HL-60 (cell line): ENCODE measurements at regions not wholly inside any gene's neighbourhood (a gene's known extent, or its start where the extent isn't known, plus 50 kb on each side); places are given as distances from the start of the nearest gene placed in this dataset.

Experiments
- DNase-seq, 2 experiments: peaks; one replicate each; pipeline ENCODE4 v3.0.0-alpha.2; 2010 to 2020; ENCODE audit warnings: low read depth in 1 of 2, low spot score in 1 of 2
- H3K27ac ChIP-seq: fragments of 250-450 bp; sonication (Bioruptor Pico); replicated peaks from 2 replicates; pipeline ENCODE4 v1.5.1; 2020; ENCODE audit warnings: mild to moderate bottlenecking, moderate library complexity
- H3K27me3 ChIP-seq: fragments of 250-450 bp; sonication (Bioruptor Pico); 2 replicates; pipeline ENCODE4 v1.5.1; 2021; ENCODE audit warnings: mild to moderate bottlenecking, moderate library complexity; ENCODE audit not compliant: insufficient read depth, poor library complexity, severe bottlenecking
- H3K4me3 ChIP-seq: replicated peaks from 2 replicates; pipeline ENCODE4 v1.5.1; 2011; ENCODE audit warnings: mild to moderate bottlenecking, control low read depth, low read length; ENCODE audit not compliant: insufficient read depth
- GABPA ChIP-seq: IDR thresholded peaks from 2 replicates; pipeline ENCODE4 v1.6.1; 2012; ENCODE audit warnings: low read depth
- POLR2AphosphoS5 ChIP-seq: IDR thresholded peaks from 2 replicates; pipeline ENCODE4 v1.6.1; 2012; ENCODE audit warnings: low read depth
- SPI1 ChIP-seq: IDR thresholded peaks from 2 replicates; pipeline ENCODE4 v1.6.1; 2012; ENCODE audit warnings: low read depth, mild to moderate bottlenecking, borderline replicate concordance
- TF ChIP-seq, protein P1 (sequence below): IDR thresholded peaks from 2 replicates; pipeline ENCODE4 v1.6.1; 2012; ENCODE audit warnings: low read depth; ENCODE audit not compliant: insufficient replicate concordance
- TF ChIP-seq, protein P2 (sequence below): IDR thresholded peaks from one replicate; pipeline ENCODE4 v1.5.1; 2011; ENCODE audit warnings: low read length, control low read depth, inconsistent platforms; ENCODE audit not compliant: insufficient read depth

DNA sequence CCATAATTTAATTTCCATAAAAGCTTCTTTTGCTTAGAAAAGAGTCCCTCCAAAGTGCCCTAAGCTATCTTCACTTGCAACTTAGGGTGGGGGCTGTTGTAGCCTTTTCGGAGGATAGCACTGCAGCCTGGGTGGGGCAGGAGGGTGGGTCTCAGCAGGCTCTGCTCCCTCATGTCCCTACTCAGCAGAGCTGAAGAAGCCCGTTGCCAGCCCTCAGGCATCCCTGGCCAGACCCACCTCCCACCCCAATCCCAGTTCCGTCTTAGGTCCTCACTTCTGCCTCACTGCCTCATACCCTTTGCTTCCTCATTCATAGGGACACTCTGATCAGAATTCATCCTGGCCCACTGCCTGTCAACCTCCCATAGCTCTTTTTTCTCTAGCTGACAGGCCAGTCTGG is 99.8 kb upstream of the ZMIZ1 start:
- DNase-seq, result no peak
- no peak overlapping the region for H3K4me3 ChIP-seq
- TF ChIP-seq, protein P1, sequence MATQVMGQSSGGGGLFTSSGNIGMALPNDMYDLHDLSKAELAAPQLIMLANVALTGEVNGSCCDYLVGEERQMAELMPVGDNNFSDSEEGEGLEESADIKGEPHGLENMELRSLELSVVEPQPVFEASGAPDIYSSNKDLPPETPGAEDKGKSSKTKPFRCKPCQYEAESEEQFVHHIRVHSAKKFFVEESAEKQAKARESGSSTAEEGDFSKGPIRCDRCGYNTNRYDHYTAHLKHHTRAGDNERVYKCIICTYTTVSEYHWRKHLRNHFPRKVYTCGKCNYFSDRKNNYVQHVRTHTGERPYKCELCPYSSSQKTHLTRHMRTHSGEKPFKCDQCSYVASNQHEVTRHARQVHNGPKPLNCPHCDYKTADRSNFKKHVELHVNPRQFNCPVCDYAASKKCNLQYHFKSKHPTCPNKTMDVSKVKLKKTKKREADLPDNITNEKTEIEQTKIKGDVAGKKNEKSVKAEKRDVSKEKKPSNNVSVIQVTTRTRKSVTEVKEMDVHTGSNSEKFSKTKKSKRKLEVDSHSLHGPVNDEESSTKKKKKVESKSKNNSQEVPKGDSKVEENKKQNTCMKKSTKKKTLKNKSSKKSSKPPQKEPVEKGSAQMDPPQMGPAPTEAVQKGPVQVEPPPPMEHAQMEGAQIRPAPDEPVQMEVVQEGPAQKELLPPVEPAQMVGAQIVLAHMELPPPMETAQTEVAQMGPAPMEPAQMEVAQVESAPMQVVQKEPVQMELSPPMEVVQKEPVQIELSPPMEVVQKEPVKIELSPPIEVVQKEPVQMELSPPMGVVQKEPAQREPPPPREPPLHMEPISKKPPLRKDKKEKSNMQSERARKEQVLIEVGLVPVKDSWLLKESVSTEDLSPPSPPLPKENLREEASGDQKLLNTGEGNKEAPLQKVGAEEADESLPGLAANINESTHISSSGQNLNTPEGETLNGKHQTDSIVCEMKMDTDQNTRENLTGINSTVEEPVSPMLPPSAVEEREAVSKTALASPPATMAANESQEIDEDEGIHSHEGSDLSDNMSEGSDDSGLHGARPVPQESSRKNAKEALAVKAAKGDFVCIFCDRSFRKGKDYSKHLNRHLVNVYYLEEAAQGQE, result no peak
- TF ChIP-seq SPI1 (no peak), POLR2AphosphoS5 (no peak), GABPA (no peak)
- TF ChIP-seq, protein P2, sequence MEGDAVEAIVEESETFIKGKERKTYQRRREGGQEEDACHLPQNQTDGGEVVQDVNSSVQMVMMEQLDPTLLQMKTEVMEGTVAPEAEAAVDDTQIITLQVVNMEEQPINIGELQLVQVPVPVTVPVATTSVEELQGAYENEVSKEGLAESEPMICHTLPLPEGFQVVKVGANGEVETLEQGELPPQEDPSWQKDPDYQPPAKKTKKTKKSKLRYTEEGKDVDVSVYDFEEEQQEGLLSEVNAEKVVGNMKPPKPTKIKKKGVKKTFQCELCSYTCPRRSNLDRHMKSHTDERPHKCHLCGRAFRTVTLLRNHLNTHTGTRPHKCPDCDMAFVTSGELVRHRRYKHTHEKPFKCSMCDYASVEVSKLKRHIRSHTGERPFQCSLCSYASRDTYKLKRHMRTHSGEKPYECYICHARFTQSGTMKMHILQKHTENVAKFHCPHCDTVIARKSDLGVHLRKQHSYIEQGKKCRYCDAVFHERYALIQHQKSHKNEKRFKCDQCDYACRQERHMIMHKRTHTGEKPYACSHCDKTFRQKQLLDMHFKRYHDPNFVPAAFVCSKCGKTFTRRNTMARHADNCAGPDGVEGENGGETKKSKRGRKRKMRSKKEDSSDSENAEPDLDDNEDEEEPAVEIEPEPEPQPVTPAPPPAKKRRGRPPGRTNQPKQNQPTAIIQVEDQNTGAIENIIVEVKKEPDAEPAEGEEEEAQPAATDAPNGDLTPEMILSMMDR, result no peak
- H3K27me3 ChIP-seq, result no peaks in the 10 kb centered on the region
- H3K27ac ChIP-seq, result no peak overlapping the region

- no peak for DNase-seq
- H3K4me3 ChIP-seq, result no peak overlapping the region
- no peak overlapping the region for H3K27ac ChIP-seq
- TF ChIP-seq SPI1, result no peak
- no peak for TF ChIP-seq GABPA
- TF ChIP-seq, protein P1, result no peak
- TF ChIP-seq POLR2AphosphoS5, result no peak
- TF ChIP-seq, protein P2, result no peak
- no peaks in the 10 kb centered on the region for H3K27me3 ChIP-seq
Measured at GRCh38 chr10:78969719-78970118, 99.0 kb upstream of the ZMIZ1 start.

DNA sequence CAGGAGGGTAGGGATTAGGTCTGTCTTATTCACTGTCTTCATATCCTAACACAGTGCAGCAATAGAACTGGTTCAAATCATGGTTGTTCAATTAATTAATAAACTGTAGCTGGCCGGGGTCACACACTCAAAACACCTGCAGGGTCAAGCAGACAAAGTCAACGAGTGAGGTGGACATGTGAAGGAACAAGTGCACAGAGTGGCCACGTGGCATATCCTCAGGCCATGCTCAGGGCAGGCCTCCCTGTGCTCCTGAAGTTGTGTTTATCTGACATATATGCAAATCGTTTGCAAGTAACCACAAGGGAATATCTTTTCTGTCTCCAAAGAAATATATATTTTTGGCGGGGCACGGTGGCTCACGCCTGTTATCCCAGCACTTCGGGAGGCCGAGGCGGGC is 98.5 kb upstream of the ZMIZ1 start:
- Histone ChIP-seq H3K27me3 (no peaks in the 10 kb centered on the region), H3K4me3 (no peak overlapping the region), H3K27ac (no peak overlapping the region)
- no peak for TF ChIP-seq POLR2AphosphoS5
- no peak for TF ChIP-seq GABPA
- TF ChIP-seq, protein P1, result no peak
- no peak for DNase-seq
